K562 (cell line): ENCODE measurements at regions not wholly inside any gene's neighbourhood (a gene's known extent, or its start where the extent isn't known, plus 50 kb on each side); places are given as distances from the start of the nearest gene placed in this dataset.

Experiments
- ATAC-seq: fragments of 200-7000 bp; cut with Tn5 transposase; 3 replicates; pipeline ENCODE4 v1.9.1; 2020; ENCODE audit warnings: moderate library complexity
- BruUV-seq: library from RNA; stranded (reverse); fragments of 400-500 nt; replicated peaks from 2 replicates; lab custom pipeline; 2021; lab: Mats Ljungman, UMichigan
- CTCF ChIA-PET: fragments of 300-600 bp; formaldehyde crosslinking; extraction: SDS; loops from one replicate; lab custom pipeline; 2021; ENCODE audit warnings: low intra/inter-chr PET ratio; lab: Yijun Ruan, JAX
- POLR2A ChIA-PET: fragments of 300-600, 350-650 bp; sonication (Branson Sonifier 250); formaldehyde crosslinking; extraction: SDS; loops from one replicate; lab custom pipeline; 2021; ENCODE audit warnings: antibody characterized with exemption, inconsistent platforms; lab: Yijun Ruan, JAX
- DNase-seq, 4 experiments: peaks; one replicate each; pipeline versions ENCODE4 v3.0.0 to v3.0.0-alpha.2; 2011 to 2018; ENCODE audit warnings: low spot score in 3 of 4, mixed read lengths in 3 of 4; ENCODE audit errors: extremely low read depth in 1 of 4
- FAIRE-seq: peaks from 2 replicates; lab custom pipeline; 2011; peaks lifted over from hg19 to GRCh38; lab: Jason Lieb, UNC
- H2AFZ ChIP-seq: 2 replicates; pipeline ENCODE4 v1.6.0; 2011; ENCODE audit warnings: low read depth, low read length, control low read depth, inconsistent platforms
- H3K27ac ChIP-seq: fragments of 200-600 bp; 3 replicates; pipeline ENCODE4 v1.8.0; 2011; ENCODE audit warnings: low read depth, mild to moderate bottlenecking, control low read depth, inconsistent platforms, low read length, moderate library complexity, mixed read lengths; ENCODE audit errors: extremely low read depth
- H3K27me3 ChIP-seq, 2 experiments: fragments of 300-600 bp in 1 of 2; 2 replicates in 1 of 2; 3 replicates in 1 of 2; pipeline versions ENCODE4 v1.6.0 to v1.8.0; 2011; ENCODE audit warnings: inconsistent platforms in 2 of 2, low read length in 2 of 2, mild to moderate bottlenecking in 1 of 2, mixed read lengths in 1 of 2, moderate library complexity in 1 of 2; ENCODE audit not compliant: control insufficient read depth in 2 of 2, insufficient read depth in 2 of 2
- H3K36me3 ChIP-seq: fragments of 300-600 bp; 3 replicates; pipeline ENCODE4 v1.8.0; 2011; ENCODE audit warnings: mild to moderate bottlenecking, low read length, inconsistent platforms; ENCODE audit not compliant: control insufficient read depth, insufficient read depth
- H3K4me1 ChIP-seq, 2 experiments: fragments of 200-600 bp in 1 of 2; replicated peaks in 1 of 2; 2 replicates in 1 of 2; 3 replicates in 1 of 2; pipeline versions ENCODE4 v1.5.1 to v1.8.0; 2011; ENCODE audit warnings: inconsistent platforms in 2 of 2, low read length in 2 of 2, mild to moderate bottlenecking in 1 of 2, mixed read lengths in 1 of 2, moderate library complexity in 1 of 2; ENCODE audit not compliant: control insufficient read depth in 2 of 2, insufficient read depth in 2 of 2
- H3K4me2 ChIP-seq: 2 replicates; pipeline ENCODE4 v1.6.1; 2011; ENCODE audit warnings: low read length, control low read depth, inconsistent platforms, mixed read lengths; ENCODE audit not compliant: insufficient read depth
- H3K4me3 ChIP-seq: fragments of 200-600 bp; sonication (generic), shearing (Covaris generic); 2 replicates; pipeline ENCODE4 v1.5.1; 2016; ENCODE audit warnings: control low read depth, inconsistent platforms
- H3K79me2 ChIP-seq: fragments of 200-600 bp; 3 replicates; pipeline ENCODE4 v1.8.0; 2011; ENCODE audit warnings: low read length, inconsistent platforms; ENCODE audit not compliant: control insufficient read depth, insufficient read depth
- H3K9ac ChIP-seq, 2 experiments: 2 replicates each; pipeline versions ENCODE4 v1.6.0 to v1.6.1; 2011; ENCODE audit warnings: low read depth in 2 of 2, low read length in 2 of 2, control low read depth in 1 of 2, inconsistent platforms in 1 of 2, mild to moderate bottlenecking in 1 of 2, mixed read lengths in 1 of 2; ENCODE audit not compliant: insufficient read depth in 1 of 2
- H3K9me1 ChIP-seq: one replicate; pipeline ENCODE4 v1.6.0; 2011; ENCODE audit warnings: inconsistent platforms, mild to moderate bottlenecking, low read length, moderate library complexity; ENCODE audit not compliant: control insufficient read depth, insufficient read depth
- H3K9me3 ChIP-seq: replicated peaks from 2 replicates; pipeline ENCODE4 v1.5.1; 2011; ENCODE audit warnings: low read depth, low read length, inconsistent platforms; ENCODE audit not compliant: control insufficient read depth, insufficient read depth
- H4K20me1 ChIP-seq: replicated peaks from 2 replicates; pipeline ENCODE4 v1.6.1; 2011; ENCODE audit warnings: low read length, inconsistent platforms, mixed read lengths; ENCODE audit not compliant: control insufficient read depth, insufficient read depth
- GATAD2A ChIP-seq: fragments of 450-650 bp; IDR thresholded peaks from 2 replicates; pipeline ENCODE4 v1.6.1; 2017
- NFIX ChIP-seq: fragments of 250-450 bp; sonication (Bioruptor Pico); IDR thresholded peaks from 2 replicates; pipeline ENCODE4 v1.4.0; 2020; ENCODE audit warnings: low read depth, mild to moderate bottlenecking, moderate library complexity
- ZNF124 ChIP-seq: sonication (generic); formaldehyde crosslinking; IDR thresholded peaks from 2 replicates; pipeline ENCODE4 v1.8.1; 2022; ENCODE audit warnings: missing genetic modification reagents
- WGBS: fragments of 100-300 bp; shearing (Covaris generic); methylation state at CpG from one replicate; pipeline ENCODE4 v1.1.6; 2016; ENCODE audit warnings: low coverage, mixed read lengths; ENCODE audit not compliant: insufficient coverage; ENCODE audit errors: missing lambda C conversion rate; 5-methylcytosine and 5-hydroxymethylcytosine counted together
- in situ Hi-C: fragments of 300-500 bp; cut with MboI; formaldehyde crosslinking; loops from 4 replicates; pipeline ENCODE4 v1.15.0; 2018; ENCODE audit warnings: inconsistent platforms, mixed read lengths
- intact Hi-C: fragments of 100-400 bp; cut with micrococcal nuclease; formaldehyde crosslinking; loops from 2 replicates; pipeline ENCODE4 v1.14.2; 2022
- TF ChIP-seq, protein P1 (sequence below): fragments of 250-450 bp; sonication (Bioruptor Pico); IDR thresholded peaks from 2 replicates; pipeline ENCODE4 v1.5.0; 2020; ENCODE audit warnings: mild to moderate bottlenecking
- TF ChIP-seq, protein P2 (sequence below): sonication (generic); formaldehyde crosslinking; IDR thresholded peaks from 2 replicates; pipeline ENCODE4 v1.8.1; 2022; ENCODE audit warnings: missing genetic modification reagents
- TF ChIP-seq, protein P3 (sequence below), 2 experiments: fragments of 450-650 bp; IDR thresholded peaks; 2 replicates each; pipeline ENCODE4 v1.6.1; 2016; ENCODE audit warnings: mild to moderate bottlenecking in 2 of 2, borderline replicate concordance in 1 of 2, low read depth in 1 of 2, moderate library complexity in 1 of 2
- TF ChIP-seq, protein P4 (sequence below): sonication (generic); IDR thresholded peaks from 2 replicates; pipeline ENCODE4 v1.6.1; 2016
- TF ChIP-seq, protein P5 (sequence below), 2 experiments: fragments of 200-800 bp in 1 of 2; sonication (Bioruptor generic) in 1 of 2; sonication (generic) in 1 of 2; formaldehyde crosslinking in 1 of 2; IDR thresholded peaks in 1 of 2; conservative IDR thresholded peaks in 1 of 2; 2 replicates each; pipeline versions ENCODE4 v1.5.0 to v1.6.1; 2016 to 2020; ENCODE audit warnings: missing compliant biosample characterization in 1 of 2, missing genetic modification characterization in 1 of 2, missing genetic modification reagents in 1 of 2

DNA sequence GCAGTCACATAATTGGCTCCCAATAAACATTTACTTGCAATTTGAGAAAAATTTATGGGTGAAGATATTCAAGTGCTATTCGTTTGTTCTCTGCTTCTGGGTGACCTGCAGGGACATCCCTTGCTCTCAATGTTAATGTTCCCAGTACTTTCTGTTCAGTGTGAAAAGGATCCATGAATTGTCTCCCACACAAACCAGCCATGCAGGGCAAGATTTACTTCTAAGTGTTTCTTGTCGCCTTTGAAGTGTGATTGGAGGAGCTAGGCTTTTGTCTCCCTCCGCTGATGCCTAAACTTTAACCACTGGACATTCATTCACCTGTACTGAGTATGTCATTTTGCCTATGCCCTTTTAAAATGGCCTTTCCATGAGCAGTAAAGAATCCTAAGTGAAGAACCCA lies 66.4 kb upstream of the ADA2 start:
- BruUV-seq: no TSS peak
- Histone ChIP-seq H2AFZ (no peak overlapping the region), H3K27ac (no peak overlapping the region), H3K36me3 (no peaks in the 10 kb centered on the region), H3K4me3 (no peak overlapping the region), H4K20me1 (peaks cover 3% of the 10 kb centered on the region; the same call in 1 of the 2 replicates), H3K4me2 (no peak overlapping the region), H3K27me3 (peaks cover 14 to 35% of the 10 kb centered on the region in 2 experiments), H3K9ac (no peak overlapping the region), H3K4me1 (no peaks in the 10 kb centered on the region), H3K79me2 (no peaks in the 10 kb centered on the region), H3K9me1 (no peaks in the 10 kb centered on the region), H3K9me3 (no peaks in the 10 kb centered on the region)
- WGBS: 0% methylated on average over 3 of the region's 3 CpGs
- no peak for ATAC-seq
- no peak for FAIRE-seq
- ChIA-PET CTCF (no interaction called here), POLR2A (interaction anchor here (0.6 kb wide), 1 partner anchor 28 kb away, joined by 3 read pairs; no protein-coding TSS in a partner anchor)
- in situ Hi-C loops (no loop called here), intact Hi-C loops (no loop called here)
- no peak for DNase-seq
- TF ChIP-seq, protein P1, sequence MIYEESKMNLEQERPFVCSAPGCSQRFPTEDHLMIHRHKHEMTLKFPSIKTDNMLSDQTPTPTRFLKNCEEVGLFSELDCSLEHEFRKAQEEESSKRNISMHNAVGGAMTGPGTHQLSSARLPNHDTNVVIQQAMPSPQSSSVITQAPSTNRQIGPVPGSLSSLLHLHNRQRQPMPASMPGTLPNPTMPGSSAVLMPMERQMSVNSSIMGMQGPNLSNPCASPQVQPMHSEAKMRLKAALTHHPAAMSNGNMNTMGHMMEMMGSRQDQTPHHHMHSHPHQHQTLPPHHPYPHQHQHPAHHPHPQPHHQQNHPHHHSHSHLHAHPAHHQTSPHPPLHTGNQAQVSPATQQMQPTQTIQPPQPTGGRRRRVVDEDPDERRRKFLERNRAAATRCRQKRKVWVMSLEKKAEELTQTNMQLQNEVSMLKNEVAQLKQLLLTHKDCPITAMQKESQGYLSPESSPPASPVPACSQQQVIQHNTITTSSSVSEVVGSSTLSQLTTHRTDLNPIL: no peak
- TF ChIP-seq GATAD2A: no peak
- TF ChIP-seq, protein P2, sequence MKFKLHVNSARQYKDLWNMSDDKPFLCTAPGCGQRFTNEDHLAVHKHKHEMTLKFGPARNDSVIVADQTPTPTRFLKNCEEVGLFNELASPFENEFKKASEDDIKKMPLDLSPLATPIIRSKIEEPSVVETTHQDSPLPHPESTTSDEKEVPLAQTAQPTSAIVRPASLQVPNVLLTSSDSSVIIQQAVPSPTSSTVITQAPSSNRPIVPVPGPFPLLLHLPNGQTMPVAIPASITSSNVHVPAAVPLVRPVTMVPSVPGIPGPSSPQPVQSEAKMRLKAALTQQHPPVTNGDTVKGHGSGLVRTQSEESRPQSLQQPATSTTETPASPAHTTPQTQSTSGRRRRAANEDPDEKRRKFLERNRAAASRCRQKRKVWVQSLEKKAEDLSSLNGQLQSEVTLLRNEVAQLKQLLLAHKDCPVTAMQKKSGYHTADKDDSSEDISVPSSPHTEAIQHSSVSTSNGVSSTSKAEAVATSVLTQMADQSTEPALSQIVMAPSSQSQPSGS (CRISPR knock-in tag): no peak
- TF ChIP-seq, protein P3, sequence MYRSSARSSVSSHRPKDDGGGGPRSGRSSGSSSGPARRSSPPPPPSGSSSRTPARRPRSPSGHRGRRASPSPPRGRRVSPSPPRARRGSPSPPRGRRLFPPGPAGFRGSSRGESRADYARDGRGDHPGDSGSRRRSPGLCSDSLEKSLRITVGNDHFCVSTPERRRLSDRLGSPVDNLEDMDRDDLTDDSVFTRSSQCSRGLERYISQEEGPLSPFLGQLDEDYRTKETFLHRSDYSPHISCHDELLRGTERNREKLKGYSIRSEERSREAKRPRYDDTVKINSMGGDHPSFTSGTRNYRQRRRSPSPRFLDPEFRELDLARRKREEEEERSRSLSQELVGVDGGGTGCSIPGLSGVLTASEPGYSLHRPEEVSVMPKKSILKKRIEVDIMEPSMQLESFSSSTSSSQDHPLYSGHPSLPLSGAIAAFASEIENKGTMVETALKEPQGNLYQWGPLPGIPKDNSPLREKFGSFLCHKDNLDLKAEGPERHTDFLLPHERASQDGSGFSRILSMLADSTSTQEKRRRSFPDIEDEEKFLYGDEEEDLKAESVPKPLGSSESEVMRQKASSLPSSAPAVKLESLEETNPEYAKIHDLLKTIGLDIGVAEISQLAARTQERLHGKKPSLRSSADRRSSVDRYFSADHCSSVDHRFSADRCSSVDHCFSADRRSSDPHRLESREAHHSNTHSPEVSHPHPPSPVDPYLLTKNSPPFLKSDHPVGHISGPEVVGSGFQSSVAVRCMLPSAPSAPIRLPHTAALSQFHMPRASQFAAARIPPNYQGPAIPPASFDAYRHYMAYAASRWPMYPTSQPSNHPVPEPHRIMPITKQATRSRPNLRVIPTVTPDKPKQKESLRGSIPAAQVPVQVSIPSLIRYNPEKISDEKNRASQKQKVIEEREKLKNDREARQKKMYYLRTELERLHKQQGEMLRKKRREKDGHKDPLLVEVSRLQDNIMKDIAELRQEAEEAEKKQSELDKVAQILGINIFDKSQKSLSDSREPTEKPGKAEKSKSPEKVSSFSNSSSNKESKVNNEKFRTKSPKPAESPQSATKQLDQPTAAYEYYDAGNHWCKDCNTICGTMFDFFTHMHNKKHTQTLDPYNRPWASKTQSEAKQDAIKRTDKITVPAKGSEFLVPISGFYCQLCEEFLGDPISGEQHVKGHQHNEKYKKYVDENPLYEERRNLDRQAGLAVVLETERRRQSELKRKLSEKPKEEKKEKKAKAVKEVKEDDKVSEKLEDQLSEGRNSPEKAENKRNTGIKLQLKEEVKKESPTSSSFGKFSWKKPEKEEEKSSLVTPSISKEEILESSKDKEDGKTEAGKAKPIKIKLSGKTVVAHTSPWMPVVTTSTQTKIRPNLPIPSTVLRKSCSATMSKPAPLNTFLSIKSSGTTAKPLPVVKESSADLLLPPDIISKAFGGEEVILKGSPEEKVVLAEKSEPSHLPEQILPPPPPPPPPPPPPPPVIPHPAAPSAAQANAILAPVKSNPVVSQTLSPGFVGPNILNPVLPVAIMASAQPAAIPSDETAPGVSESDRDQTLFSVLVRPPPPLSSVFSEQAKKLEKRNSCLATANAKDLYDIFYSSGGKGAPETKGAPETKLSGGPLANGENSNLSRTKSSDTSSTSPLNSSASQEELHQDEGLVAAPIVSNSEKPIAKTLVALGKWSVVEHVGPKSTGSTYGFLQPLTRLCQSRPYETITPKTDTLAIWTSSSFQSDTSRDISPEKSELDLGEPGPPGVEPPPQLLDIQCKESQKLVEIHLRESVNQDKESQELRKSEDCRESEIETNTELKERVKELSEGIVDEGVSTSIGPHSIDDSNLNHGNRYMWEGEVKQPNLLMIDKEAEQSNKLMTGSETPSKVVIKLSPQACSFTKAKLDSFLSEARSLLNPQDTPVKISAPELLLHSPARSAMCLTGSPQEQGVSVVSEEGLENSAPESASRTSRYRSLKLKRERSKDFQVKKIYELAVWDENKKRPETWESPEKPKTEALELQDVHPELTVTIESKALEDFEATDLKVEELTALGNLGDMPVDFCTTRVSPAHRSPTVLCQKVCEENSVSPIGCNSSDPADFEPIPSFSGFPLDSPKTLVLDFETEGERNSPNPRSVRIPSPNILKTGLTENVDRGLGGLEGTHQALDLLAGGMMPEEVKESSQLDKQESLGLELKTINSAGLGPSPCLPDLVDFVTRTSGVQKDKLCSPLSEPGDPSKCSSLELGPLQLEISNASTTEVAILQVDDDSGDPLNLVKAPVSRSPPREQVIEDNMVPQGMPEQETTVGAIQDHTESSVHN (IDR thresholded peaks at IDR 0.05; ENCODE audit: borderline replicate concordance in 1 of 2, low read depth in 1 of 2): no peak
- no peak for TF ChIP-seq NFIX (CRISPR knock-in tag)
- TF ChIP-seq, protein P4, sequence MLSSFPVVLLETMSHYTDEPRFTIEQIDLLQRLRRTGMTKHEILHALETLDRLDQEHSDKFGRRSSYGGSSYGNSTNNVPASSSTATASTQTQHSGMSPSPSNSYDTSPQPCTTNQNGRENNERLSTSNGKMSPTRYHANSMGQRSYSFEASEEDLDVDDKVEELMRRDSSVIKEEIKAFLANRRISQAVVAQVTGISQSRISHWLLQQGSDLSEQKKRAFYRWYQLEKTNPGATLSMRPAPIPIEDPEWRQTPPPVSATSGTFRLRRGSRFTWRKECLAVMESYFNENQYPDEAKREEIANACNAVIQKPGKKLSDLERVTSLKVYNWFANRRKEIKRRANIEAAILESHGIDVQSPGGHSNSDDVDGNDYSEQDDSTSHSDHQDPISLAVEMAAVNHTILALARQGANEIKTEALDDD: no peak
- TF ChIP-seq, protein P5, sequence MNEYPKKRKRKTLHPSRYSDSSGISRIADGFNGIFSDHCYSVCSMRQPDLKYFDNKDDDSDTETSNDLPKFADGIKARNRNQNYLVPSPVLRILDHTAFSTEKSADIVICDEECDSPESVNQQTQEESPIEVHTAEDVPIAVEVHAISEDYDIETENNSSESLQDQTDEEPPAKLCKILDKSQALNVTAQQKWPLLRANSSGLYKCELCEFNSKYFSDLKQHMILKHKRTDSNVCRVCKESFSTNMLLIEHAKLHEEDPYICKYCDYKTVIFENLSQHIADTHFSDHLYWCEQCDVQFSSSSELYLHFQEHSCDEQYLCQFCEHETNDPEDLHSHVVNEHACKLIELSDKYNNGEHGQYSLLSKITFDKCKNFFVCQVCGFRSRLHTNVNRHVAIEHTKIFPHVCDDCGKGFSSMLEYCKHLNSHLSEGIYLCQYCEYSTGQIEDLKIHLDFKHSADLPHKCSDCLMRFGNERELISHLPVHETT (CRISPR knock-in tag; conservative IDR thresholded peaks at IDR 0.05 in 1 of 2, IDR thresholded peaks at IDR 0.05 in 1 of 2): no peak
- no peak for TF ChIP-seq ZNF124
